ENCODE measurements at regions not wholly inside any gene's neighbourhood (a gene's known extent, or its start where the extent isn't known, plus 50 kb on each side); places are given as distances from the start of the nearest gene placed in this dataset.

DNA sequence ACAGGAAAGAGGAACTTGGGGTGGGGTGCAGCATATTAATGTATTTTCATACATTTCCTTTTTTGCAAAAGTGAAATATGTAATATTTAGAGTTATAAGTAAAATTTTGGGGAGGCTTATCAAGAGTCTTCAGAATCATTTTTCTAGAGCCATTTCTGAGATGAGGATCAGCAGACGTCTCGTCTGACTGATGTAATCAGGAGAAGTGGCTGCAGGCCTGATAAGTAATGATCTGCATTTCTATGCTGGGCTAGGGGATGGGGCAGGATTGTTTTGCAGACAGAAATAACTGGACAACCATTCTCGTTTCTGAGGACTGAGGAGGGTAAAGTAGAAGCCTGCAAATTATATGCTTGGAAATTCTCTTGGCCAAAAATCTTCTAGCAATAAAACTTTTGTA, 89.2 kb upstream of the ARGLU1 start:
- TF ChIP-seq, protein P1, sequence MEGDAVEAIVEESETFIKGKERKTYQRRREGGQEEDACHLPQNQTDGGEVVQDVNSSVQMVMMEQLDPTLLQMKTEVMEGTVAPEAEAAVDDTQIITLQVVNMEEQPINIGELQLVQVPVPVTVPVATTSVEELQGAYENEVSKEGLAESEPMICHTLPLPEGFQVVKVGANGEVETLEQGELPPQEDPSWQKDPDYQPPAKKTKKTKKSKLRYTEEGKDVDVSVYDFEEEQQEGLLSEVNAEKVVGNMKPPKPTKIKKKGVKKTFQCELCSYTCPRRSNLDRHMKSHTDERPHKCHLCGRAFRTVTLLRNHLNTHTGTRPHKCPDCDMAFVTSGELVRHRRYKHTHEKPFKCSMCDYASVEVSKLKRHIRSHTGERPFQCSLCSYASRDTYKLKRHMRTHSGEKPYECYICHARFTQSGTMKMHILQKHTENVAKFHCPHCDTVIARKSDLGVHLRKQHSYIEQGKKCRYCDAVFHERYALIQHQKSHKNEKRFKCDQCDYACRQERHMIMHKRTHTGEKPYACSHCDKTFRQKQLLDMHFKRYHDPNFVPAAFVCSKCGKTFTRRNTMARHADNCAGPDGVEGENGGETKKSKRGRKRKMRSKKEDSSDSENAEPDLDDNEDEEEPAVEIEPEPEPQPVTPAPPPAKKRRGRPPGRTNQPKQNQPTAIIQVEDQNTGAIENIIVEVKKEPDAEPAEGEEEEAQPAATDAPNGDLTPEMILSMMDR (IDR thresholded peaks at IDR 0.05), result no peak
- TF ChIP-seq ZNF671 (CRISPR knock-in tag; IDR thresholded peaks at IDR 0.05) (no peak), ZNF232 (CRISPR knock-in tag; IDR thresholded peaks at IDR 0.05) (no peak), NR3C1 (CRISPR knock-in tag; conservative IDR thresholded peaks at IDR 0.05; ENCODE audit: low read depth) (no peak), SP1 (CRISPR knock-in tag; conservative IDR thresholded peaks at IDR 0.05) (no peak), NR1H2 (CRISPR knock-in tag; IDR thresholded peaks at IDR 0.05) (no peak), ATF1 (CRISPR knock-in tag; IDR thresholded peaks at IDR 0.05) (no peak)
- TF ChIP-seq, protein P2, sequence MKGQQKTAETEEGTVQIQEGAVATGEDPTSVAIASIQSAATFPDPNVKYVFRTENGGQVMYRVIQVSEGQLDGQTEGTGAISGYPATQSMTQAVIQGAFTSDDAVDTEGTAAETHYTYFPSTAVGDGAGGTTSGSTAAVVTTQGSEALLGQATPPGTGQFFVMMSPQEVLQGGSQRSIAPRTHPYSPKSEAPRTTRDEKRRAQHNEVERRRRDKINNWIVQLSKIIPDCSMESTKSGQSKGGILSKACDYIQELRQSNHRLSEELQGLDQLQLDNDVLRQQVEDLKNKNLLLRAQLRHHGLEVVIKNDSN (CRISPR knock-in tag; IDR thresholded peaks at IDR 0.05), result no peak
- TF ChIP-seq, protein P3, sequence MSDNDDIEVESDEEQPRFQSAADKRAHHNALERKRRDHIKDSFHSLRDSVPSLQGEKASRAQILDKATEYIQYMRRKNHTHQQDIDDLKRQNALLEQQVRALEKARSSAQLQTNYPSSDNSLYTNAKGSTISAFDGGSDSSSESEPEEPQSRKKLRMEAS (CRISPR knock-in tag; IDR thresholded peaks at IDR 0.05), result no peak
- TF ChIP-seq, protein P4, sequence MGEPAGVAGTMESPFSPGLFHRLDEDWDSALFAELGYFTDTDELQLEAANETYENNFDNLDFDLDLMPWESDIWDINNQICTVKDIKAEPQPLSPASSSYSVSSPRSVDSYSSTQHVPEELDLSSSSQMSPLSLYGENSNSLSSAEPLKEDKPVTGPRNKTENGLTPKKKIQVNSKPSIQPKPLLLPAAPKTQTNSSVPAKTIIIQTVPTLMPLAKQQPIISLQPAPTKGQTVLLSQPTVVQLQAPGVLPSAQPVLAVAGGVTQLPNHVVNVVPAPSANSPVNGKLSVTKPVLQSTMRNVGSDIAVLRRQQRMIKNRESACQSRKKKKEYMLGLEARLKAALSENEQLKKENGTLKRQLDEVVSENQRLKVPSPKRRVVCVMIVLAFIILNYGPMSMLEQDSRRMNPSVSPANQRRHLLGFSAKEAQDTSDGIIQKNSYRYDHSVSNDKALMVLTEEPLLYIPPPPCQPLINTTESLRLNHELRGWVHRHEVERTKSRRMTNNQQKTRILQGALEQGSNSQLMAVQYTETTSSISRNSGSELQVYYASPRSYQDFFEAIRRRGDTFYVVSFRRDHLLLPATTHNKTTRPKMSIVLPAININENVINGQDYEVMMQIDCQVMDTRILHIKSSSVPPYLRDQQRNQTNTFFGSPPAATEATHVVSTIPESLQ (CRISPR knock-in tag; IDR thresholded peaks at IDR 0.05), result no peak
